HepG2 (cell line): ENCODE measurements at regions not wholly inside any gene's neighbourhood (a gene's known extent, or its start where the extent isn't known, plus 50 kb on each side); places are given as distances from the start of the nearest gene placed in this dataset.
"Not testable (repeated sequence)": the region's sequence is repeated elsewhere in the genome, so short reads cannot be mapped to it uniquely, and the experiment has no call there.

Experiments
- ATAC-seq: fragments of 200-7000 bp; cut with Tn5 transposase; 3 replicates; pipeline ENCODE4 v1.9.1; 2020; ENCODE audit warnings: mild to moderate bottlenecking, moderate library complexity
- BruUV-seq: library from RNA; stranded (reverse); fragments of 400-500 nt; replicated peaks from 2 replicates; lab custom pipeline; 2021; lab: Mats Ljungman, UMichigan
- CTCF ChIA-PET: fragments of 300-600 bp; formaldehyde crosslinking; extraction: SDS; loops from one replicate; lab custom pipeline; 2021; ENCODE audit warnings: low total read pairs, inconsistent platforms, low intra/inter-chr PET ratio; lab: Yijun Ruan, JAX
- POLR2A ChIA-PET: fragments of 350-600 bp; sonication (Branson Sonifier 250); formaldehyde crosslinking; loops from one replicate; lab custom pipeline; 2020; ENCODE audit warnings: antibody characterized with exemption, inconsistent platforms; lab: Yijun Ruan, JAX
- DNase-seq: peaks from one replicate; pipeline ENCODE4 v3.0.0-alpha.2; 2015; ENCODE audit warnings: low spot score
- FAIRE-seq: peaks from 3 replicates; lab custom pipeline; 2011; peaks lifted over from hg19 to GRCh38; lab: Jason Lieb, UNC
- H2AFZ ChIP-seq: one replicate; pipeline ENCODE4 v1.6.1; 2011; ENCODE audit warnings: low read length, inconsistent platforms
- H3K27ac ChIP-seq: fragments of 300-600 bp; 3 replicates; pipeline ENCODE4 v1.8.0; 2011; ENCODE audit warnings: mixed run types, mild to moderate bottlenecking, mixed read lengths, low read length, inconsistent platforms; ENCODE audit not compliant: insufficient read depth; ENCODE audit errors: extremely low read length
- H3K27me3 ChIP-seq, 2 experiments: fragments of 200-600 bp in 1 of 2; 2 replicates in 1 of 2; 3 replicates in 1 of 2; pipeline versions ENCODE4 v1.6.0 to v1.8.0; 2011; ENCODE audit warnings: low read length in 2 of 2, mild to moderate bottlenecking in 2 of 2, moderate library complexity in 2 of 2, inconsistent platforms in 1 of 2; ENCODE audit not compliant: insufficient read depth in 2 of 2, control insufficient read depth in 1 of 2
- H3K36me3 ChIP-seq, 2 experiments: fragments of 200-600 bp in 1 of 2; replicated peaks in 1 of 2; 2 replicates in 1 of 2; 3 replicates in 1 of 2; pipeline versions ENCODE4 v1.5.1 to v1.8.0; 2011; ENCODE audit warnings: low read length in 2 of 2, inconsistent platforms in 1 of 2; ENCODE audit not compliant: insufficient read depth in 2 of 2, control insufficient read depth in 1 of 2
- H3K4me1 ChIP-seq: 2 replicates; pipeline ENCODE4 v1.5.1; 2012; ENCODE audit warnings: low read length, inconsistent platforms; ENCODE audit not compliant: insufficient read depth
- H3K4me2 ChIP-seq: 2 replicates; pipeline ENCODE4 v1.6.0; 2011; ENCODE audit warnings: low read depth, low read length, inconsistent platforms
- H3K4me3 ChIP-seq, 3 experiments: fragments of 200-600 bp in 1 of 3; sonication (generic), shearing (Covaris generic) in 1 of 3; replicated peaks in 1 of 3; 2 replicates each; pipeline ENCODE4 v1.5.1; 2011 to 2016; ENCODE audit warnings: low read length in 3 of 3, inconsistent platforms in 2 of 3, low read depth in 2 of 3, mild to moderate bottlenecking in 2 of 3, control low read depth in 1 of 3, mixed read lengths in 1 of 3; ENCODE audit not compliant: insufficient read depth in 1 of 3
- H3K79me2 ChIP-seq: one replicate; pipeline ENCODE4 v1.6.1; 2011; ENCODE audit warnings: low read length, inconsistent platforms; ENCODE audit not compliant: insufficient read depth
- H3K9ac ChIP-seq: 2 replicates; pipeline ENCODE4 v1.6.0; 2011; ENCODE audit warnings: mild to moderate bottlenecking, low read depth, low read length, inconsistent platforms; ENCODE audit not compliant: insufficient read depth
- H3K9me3 ChIP-seq: 2 replicates; pipeline ENCODE4 v1.5.1; 2012; ENCODE audit warnings: mild to moderate bottlenecking, low read length
- H4K20me1 ChIP-seq: 2 replicates; pipeline ENCODE4 v1.6.0; 2011; ENCODE audit warnings: inconsistent platforms, mild to moderate bottlenecking, low read length, moderate library complexity; ENCODE audit not compliant: insufficient read depth
- KDM1A ChIP-seq: IDR thresholded peaks from 2 replicates; pipeline ENCODE4 v1.6.1; 2016; ENCODE audit warnings: missing compliant biosample characterization
- SIX1 ChIP-seq: sonication (generic); formaldehyde crosslinking; IDR thresholded peaks from 2 replicates; pipeline ENCODE4 v1.4.0; 2020; ENCODE audit warnings: missing genetic modification reagents, borderline replicate concordance
- THYN1 ChIP-seq: sonication (generic); formaldehyde crosslinking; IDR thresholded peaks from 2 replicates; pipeline ENCODE4 v1.8.1; 2023; ENCODE audit warnings: low read depth, mild to moderate bottlenecking, moderate library complexity, missing genetic modification reagents, borderline replicate concordance
- ZNF652 ChIP-seq: IDR thresholded peaks from 2 replicates; pipeline ENCODE4 v1.6.1; 2016; ENCODE audit warnings: low read depth, borderline replicate concordance
- WGBS: methylation state at CpG from one replicate; pipeline ENCODE4 v1.1.6; 2017; ENCODE audit warnings: low lambda C conversion rate; 5-methylcytosine and 5-hydroxymethylcytosine counted together
- in situ Hi-C: cut with HindIII; loops from 2 replicates; pipeline ENCODE4 v1.10.0; 2017; ENCODE audit warnings: low pct_unique_long_range_greater_than_20kb; ENCODE audit not compliant: extremely low pct_ligation_motif_present
- intact Hi-C: fragments of 100-400 bp; cut with micrococcal nuclease; formaldehyde crosslinking; loops from one replicate; pipeline ENCODE4 v1.10.0; 2022; ENCODE audit not compliant: unreplicated experiment
- TF ChIP-seq, protein P1 (sequence below): sonication (generic); formaldehyde crosslinking; IDR thresholded peaks from 2 replicates; pipeline ENCODE4 v1.4.0; 2020; ENCODE audit warnings: missing genetic modification reagents, borderline replicate concordance
- TF ChIP-seq, protein P2 (sequence below): sonication (generic); formaldehyde crosslinking; IDR thresholded peaks from 2 replicates; pipeline ENCODE4 v1.4.0; 2020; ENCODE audit warnings: missing genetic modification reagents, borderline replicate concordance
- TF ChIP-seq, protein P3 (sequence below): sonication (generic); formaldehyde crosslinking; IDR thresholded peaks from 2 replicates; pipeline ENCODE4 v1.8.0; 2022; ENCODE audit warnings: mild to moderate bottlenecking, missing genetic modification reagents, moderate library complexity

DNA sequence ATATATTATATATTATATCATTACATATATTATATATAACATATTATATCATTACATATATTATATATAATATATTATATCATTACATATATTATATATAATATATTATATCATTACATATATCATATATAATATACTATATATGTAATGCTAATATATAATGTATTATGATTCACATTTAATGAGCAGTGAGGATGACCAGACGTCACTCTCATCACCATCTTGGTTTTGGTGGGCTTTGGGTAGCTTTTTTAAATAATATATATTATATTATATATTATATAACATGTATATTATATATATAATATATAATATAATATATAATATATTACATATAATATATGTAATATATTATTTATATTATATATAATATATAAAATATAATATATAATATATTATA is 1189.4 kb upstream of the AUTS2 start (continued):
- TF ChIP-seq, protein P1, sequence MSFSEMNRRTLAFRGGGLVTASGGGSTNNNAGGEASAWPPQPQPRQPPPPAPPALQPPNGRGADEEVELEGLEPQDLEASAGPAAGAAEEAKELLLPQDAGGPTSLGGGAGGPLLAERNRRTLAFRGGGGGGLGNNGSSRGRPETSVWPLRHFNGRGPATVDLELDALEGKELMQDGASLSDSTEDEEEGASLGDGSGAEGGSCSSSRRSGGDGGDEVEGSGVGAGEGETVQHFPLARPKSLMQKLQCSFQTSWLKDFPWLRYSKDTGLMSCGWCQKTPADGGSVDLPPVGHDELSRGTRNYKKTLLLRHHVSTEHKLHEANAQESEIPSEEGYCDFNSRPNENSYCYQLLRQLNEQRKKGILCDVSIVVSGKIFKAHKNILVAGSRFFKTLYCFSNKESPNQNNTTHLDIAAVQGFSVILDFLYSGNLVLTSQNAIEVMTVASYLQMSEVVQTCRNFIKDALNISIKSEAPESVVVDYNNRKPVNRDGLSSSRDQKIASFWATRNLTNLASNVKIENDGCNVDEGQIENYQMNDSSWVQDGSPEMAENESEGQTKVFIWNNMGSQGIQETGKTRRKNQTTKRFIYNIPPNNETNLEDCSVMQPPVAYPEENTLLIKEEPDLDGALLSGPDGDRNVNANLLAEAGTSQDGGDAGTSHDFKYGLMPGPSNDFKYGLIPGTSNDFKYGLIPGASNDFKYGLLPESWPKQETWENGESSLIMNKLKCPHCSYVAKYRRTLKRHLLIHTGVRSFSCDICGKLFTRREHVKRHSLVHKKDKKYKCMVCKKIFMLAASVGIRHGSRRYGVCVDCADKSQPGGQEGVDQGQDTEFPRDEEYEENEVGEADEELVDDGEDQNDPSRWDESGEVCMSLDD (CRISPR knock-in tag) = no peak
- TF ChIP-seq SIX1 (CRISPR knock-in tag) (no peak), THYN1 (CRISPR knock-in tag) (no peak)
- TF ChIP-seq, protein P2, sequence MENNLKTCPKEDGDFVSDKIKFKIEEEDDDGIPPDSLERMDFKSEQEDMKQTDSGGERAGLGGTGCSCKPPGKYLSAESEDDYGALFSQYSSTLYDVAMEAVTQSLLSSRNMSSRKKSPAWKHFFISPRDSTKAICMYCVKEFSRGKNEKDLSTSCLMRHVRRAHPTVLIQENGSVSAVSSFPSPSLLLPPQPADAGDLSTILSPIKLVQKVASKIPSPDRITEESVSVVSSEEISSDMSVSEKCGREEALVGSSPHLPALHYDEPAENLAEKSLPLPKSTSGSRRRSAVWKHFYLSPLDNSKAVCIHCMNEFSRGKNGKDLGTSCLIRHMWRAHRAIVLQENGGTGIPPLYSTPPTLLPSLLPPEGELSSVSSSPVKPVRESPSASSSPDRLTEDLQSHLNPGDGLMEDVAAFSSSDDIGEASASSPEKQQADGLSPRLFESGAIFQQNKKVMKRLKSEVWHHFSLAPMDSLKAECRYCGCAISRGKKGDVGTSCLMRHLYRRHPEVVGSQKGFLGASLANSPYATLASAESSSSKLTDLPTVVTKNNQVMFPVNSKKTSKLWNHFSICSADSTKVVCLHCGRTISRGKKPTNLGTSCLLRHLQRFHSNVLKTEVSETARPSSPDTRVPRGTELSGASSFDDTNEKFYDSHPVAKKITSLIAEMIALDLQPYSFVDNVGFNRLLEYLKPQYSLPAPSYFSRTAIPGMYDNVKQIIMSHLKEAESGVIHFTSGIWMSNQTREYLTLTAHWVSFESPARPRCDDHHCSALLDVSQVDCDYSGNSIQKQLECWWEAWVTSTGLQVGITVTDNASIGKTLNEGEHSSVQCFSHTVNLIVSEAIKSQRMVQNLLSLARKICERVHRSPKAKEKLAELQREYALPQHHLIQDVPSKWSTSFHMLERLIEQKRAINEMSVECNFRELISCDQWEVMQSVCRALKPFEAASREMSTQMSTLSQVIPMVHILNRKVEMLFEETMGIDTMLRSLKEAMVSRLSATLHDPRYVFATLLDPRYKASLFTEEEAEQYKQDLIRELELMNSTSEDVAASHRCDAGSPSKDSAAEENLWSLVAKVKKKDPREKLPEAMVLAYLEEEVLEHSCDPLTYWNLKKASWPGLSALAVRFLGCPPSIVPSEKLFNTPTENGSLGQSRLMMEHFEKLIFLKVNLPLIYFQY (CRISPR knock-in tag) = no peak
- TF ChIP-seq, protein P3, sequence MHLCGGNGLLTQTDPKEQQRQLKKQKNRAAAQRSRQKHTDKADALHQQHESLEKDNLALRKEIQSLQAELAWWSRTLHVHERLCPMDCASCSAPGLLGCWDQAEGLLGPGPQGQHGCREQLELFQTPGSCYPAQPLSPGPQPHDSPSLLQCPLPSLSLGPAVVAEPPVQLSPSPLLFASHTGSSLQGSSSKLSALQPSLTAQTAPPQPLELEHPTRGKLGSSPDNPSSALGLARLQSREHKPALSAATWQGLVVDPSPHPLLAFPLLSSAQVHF = no peak

DNA sequence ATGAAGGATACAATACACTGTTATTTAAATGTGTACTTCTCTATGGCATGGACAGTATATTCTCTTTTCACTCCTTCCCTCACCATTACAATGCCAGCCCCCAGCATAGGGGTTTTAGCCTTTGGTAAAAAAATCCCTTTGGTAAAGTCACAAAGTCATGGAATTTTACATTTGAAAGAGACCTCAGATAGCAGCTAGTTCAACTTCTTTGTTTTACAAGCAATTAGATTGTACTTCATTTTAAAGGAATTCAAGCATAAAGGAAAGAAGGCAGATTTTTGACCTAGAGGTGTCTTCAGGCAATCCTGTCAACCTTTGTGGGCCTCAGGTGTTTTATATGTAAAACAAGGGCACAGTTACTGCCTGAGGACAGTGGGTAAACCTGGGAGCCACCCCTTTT is 1188.4 kb upstream of the AUTS2 start:
- Histone ChIP-seq H3K4me1 (no peaks in the 10 kb centered on the region), H4K20me1 (no peaks in the 10 kb centered on the region), H2AFZ (no peak overlapping the region), H3K27ac (no peak overlapping the region), H3K9me3 (peaks cover 7% of the 10 kb centered on the region; the same call in 1 of the 2 replicates), H3K27me3 (no peaks in the 10 kb centered on the region), H3K4me3 (no peak overlapping the region), H3K36me3 (no peaks in the 10 kb centered on the region), H3K9ac (no peak overlapping the region), H3K79me2 (no peaks in the 10 kb centered on the region), H3K4me2 (no peak overlapping the region)
- no peak for FAIRE-seq
- ChIA-PET CTCF (no interaction called here), POLR2A (no interaction called here)
- no peak for DNase-seq
- in situ Hi-C loops = no loop called here
- TF ChIP-seq KDM1A (no peak), ZNF652 (no peak)
- BruUV-seq = no TSS peak
- intact Hi-C loops = no loop called here
- no peak for ATAC-seq

DNA sequence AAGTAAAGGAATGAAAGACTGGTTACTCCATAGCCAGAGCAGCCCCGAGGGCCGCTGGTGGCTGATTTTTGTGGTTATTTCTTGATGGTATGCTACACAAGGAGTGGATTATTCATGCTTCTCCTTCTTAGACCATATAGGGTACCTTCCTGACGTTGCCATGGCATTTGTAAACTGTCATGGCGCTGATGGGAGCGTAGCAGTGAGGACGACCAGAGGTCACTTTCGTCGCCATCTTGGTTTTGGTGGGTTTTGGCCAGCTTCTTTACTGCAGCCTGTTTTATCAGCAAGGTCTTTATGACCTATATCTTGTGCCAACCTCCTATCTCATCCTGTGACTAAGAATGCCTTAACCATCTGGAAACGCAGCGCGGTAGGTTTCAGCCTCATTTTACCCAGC is 1187.6 kb upstream of the AUTS2 start:
- BruUV-seq, H2AFZ ChIP-seq, intact Hi-C loops, H3K27me3 ChIP-seq, H3K4me1 ChIP-seq, H3K9ac ChIP-seq, ATAC-seq, in situ Hi-C loops, H3K9me3 ChIP-seq, H3K36me3 ChIP-seq, H3K4me2 ChIP-seq, CTCF ChIA-PET, H3K4me3 ChIP-seq, H4K20me1 ChIP-seq, FAIRE-seq, H3K27ac ChIP-seq, H3K79me2 ChIP-seq, POLR2A ChIA-PET, DNase-seq: not testable (repeated sequence)
- WGBS = 40% methylated on average over 11 of the region's 11 CpGs
